Mucosa of descending colon (tissue), 3 donors: ENCODE measurements at regions not wholly inside any gene's neighbourhood (a gene's known extent, or its start where the extent isn't known, plus 50 kb on each side); places are given as distances from the start of the nearest gene placed in this dataset.

Source experiments
- ATAC-seq: fragments of 200-7000 bp; cut with Tn5 transposase; one replicate; pipeline ENCODE4 v1.9.1; 2020; ENCODE audit warnings: mild to moderate bottlenecking, moderate library complexity
- DNase-seq, 3 donors: peaks; one replicate each; pipeline ENCODE4 v3.0.0-alpha.2; 2020
- H3K36me3 ChIP-seq: fragments of 200-600 bp; one replicate; pipeline ENCODE4 v1.8.0; 2021; ENCODE audit warnings: low read depth, mild to moderate bottlenecking
- H3K4me1 ChIP-seq: fragments of 200-600 bp; one replicate; pipeline ENCODE4 v1.8.0; 2021; ENCODE audit warnings: low read depth, mild to moderate bottlenecking
- H3K4me3 ChIP-seq: fragments of 200-600 bp; one replicate; pipeline ENCODE4 v1.8.0; 2021; ENCODE audit warnings: mild to moderate bottlenecking
- H3K9me3 ChIP-seq: fragments of 200-600 bp; one replicate; pipeline ENCODE4 v1.8.0; 2021; ENCODE audit warnings: mild to moderate bottlenecking
- CTCF ChIP-seq: fragments of 200-600 bp; IDR thresholded peaks from one replicate; pipeline ENCODE4 v1.8.0; 2022; ENCODE audit warnings: antibody characterized with exemption, mild to moderate bottlenecking
- intact Hi-C, 2 donors: fragments of 100-400 bp; cut with DNase I in 1 of 2; cut with micrococcal nuclease in 1 of 2; formaldehyde crosslinking; loops; one replicate each; pipeline versions ENCODE4 v1.11.0 to v1.11.1; 2022; cut with DNase I, micrococcal nuclease
- donor health status: DM: no; HTN: no; CAD: no; lungs with moderate emphysema.
- donor health status: DM: no; HTN: no; CAD: no.
- donor health status: DM: no; HTN: yes; CAD: no.

- Histone ChIP-seq H3K36me3 (no peaks in the 10 kb centered on the region), H3K4me1 (no peaks in the 10 kb centered on the region), H3K9me3 (no peaks in the 10 kb centered on the region), H3K4me3 (no peak overlapping the region)
- no peak for TF ChIP-seq CTCF
- no peak for DNase-seq
- ATAC-seq, result no peak
- intact Hi-C loops, result no loop called here
Observed at GRCh38 chr6:170179616-170180324, 111.1 kb downstream of the DLL1 start.

- intact Hi-C loops, result no loop called here
- DNase-seq (peak; percentile 52 to 60 (median 59)), ATAC-seq (peak; percentile 77)
- TF ChIP-seq CTCF, result no peak
- H3K4me1 ChIP-seq, result no peaks in the 10 kb centered on the region
- no peak overlapping the region for H3K4me3 ChIP-seq
- H3K9me3 ChIP-seq, result no peaks in the 10 kb centered on the region
- no peaks in the 10 kb centered on the region for H3K36me3 ChIP-seq
Observed at GRCh38 chr6:170178561-170179477, 112.1 kb downstream of the DLL1 start.

- Histone ChIP-seq H3K4me1 (no peaks in the 10 kb centered on the region), H3K36me3 (no peaks in the 10 kb centered on the region), H3K9me3 (no peaks in the 10 kb centered on the region), H3K4me3 (no peak overlapping the region)
- intact Hi-C loops, result no loop called here
- DNase-seq (peak in 1 of 3 donors; percentile 54), ATAC-seq (no peak)
- no peak for TF ChIP-seq CTCF
Observed at GRCh38 chr6:170177772-170178560, 112.9 kb downstream of the DLL1 start.

GRCh38 chr6:170176898-170177771 is 113.7 kb downstream of the DLL1 start:
- H3K4me1 ChIP-seq, result no peaks in the 10 kb centered on the region
- no peaks in the 10 kb centered on the region for H3K9me3 ChIP-seq
- no peak for TF ChIP-seq CTCF
- H3K36me3 ChIP-seq, result no peaks in the 10 kb centered on the region
- no peak overlapping the region for H3K4me3 ChIP-seq
- ATAC-seq, result no peak
- DNase-seq, result peak in 1 of 3 donors; percentile 46
- intact Hi-C loops, result no loop called here
